GM19455 (cell line): ENCODE measurements at regions not wholly inside any gene's neighbourhood (a gene's known extent, or its start where the extent isn't known, plus 50 kb on each side); places are given as distances from the start of the nearest gene placed in this dataset.

Experiments used
- ATAC-seq: cut with Tn5 transposase; IDR thresholded peaks from one replicate; pipeline ENCODE4 v1.9.1; 2021; ENCODE audit not compliant: unreplicated experiment

GRCh38 chr1:106603616-106604015 is 452.9 kb upstream of the PRMT6 start:
- no peak for ATAC-seq

- ATAC-seq, result no peak
Observed at GRCh38 chr1:106608841-106609240, 447.6 kb upstream of the PRMT6 start.

DNA sequence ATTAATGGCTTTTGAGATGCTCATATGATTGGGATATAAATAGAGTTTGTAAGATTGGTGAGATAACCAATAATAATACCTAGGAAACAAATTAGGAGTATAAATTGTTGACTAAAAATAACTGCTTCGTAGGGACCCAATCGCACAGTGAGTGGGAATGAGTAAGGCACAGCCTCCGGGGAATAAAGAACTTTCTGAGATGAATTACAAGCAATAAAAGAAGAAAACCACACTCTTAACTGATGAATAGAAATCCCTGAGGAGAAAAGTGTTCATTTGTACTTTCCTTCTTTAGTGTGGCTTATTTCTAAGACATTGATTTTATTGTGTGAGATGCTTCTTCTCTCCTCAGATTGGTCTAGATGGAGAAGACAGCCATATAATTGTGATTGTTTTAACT is 443.4 kb upstream of the PRMT6 start:
- no peak for ATAC-seq

DNA sequence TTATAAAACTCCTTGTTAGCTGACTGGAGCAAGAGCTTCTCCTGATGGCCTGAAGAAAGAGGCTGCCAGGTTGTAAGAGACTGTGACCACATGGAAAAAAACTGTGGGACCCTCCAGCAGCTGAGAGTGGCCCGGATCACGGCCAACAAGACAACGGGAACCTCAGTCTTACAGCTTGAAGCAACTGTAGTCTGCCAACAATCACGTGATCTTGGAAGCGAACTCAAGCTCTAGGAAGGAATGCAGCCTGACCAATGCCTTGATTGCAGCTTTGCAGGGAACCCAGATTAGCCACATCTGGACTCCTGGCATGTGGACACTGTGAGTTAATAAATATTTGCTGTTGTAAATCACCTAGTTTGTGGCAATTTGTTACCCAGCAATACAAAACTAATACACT is 442.6 kb upstream of the PRMT6 start:
- no peak for ATAC-seq

DNA sequence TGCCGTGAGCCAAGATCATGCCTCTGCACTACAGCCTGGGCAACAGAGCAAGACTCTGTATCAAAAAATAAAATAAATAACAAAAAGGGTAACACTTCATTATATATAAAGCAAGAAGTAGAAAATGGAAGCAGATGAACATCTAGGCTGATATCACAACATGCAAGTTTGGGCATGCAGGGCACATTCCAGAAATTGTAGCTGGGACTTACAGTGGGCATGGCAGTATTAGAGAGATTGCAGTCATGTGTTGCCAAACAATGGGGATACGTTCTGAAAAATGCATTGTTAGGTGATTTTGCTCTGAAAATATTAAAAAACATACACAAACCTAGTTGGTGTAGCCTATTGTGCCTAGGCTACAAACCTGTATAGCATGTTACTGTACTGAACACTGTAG is 441.0 kb upstream of the PRMT6 start:
- ATAC-seq, result no peak

GRCh38 chr1:106619080-106619826 is 437.2 kb upstream of the PRMT6 start:
- no peak for ATAC-seq

- no peak for ATAC-seq
Observed at GRCh38 chr1:106619827-106620134, 436.7 kb upstream of the PRMT6 start.

DNA sequence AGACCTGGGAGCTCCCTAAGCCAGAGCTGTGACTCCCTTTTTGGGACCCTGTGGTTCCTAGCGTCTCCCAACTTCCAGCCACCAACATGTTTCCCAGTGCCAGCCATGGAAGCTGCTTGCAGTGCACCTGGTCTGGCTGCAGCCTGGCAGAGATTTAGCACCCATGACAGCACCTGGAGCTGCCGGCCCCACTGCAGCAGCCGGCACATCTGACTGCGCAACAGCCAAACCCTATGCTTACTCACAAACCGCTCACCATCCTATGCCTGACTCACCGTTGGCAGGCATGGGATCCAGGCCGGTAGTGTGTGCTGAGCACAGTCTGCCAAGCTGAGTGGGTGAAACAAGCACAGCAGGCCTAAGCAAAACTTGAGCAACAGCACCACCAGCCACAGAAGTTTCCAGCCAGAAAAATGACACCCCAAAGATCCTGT is 435.9 kb upstream of the PRMT6 start:
- no peak for ATAC-seq

DNA sequence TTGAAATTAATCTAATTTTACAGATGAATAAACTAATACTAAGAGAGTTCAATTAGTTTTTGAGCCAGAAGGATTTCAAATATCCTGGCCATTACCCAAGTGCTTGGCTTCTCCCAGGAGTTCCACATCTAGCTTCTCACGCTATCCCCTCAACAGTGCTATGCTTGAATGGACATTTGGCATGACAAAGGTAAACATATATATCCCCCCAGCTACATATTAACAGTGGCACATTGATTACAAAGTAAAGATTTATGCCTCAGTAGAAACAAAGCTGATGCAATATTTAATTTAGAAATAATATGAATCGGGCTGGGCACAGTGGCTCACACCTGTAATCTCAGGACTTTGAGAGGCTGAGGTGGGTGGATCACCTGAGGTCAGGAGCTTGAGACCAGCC is 434.6 kb upstream of the PRMT6 start:
- no peak for ATAC-seq

DNA sequence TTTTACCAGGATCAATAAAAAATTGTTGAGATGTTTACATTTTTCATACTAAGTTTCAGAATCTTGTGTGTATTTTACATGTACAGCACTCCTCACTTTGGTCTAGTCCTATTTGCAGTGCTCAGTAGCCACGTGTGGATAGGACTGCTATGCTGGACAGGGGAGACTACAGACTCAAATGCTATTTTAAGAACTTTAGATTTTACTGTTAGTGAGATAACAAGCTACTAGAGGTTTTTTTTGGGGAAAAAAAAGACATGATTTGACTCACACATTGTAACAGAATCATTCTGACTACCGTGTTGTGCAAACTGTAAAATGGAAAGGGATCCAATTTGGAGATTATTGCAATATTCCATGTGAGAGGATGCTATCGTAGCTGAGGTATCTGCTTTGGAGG is 418.9 kb upstream of the PRMT6 start:
- ATAC-seq, result no peak

GRCh38 chr1:106646261-106646784 is 410.2 kb upstream of the PRMT6 start:
- no peak for ATAC-seq

- ATAC-seq, result no peak
Observed at GRCh38 chr1:106646816-106647215, 409.7 kb upstream of the PRMT6 start.

GRCh38 chr1:106651028-106651762 is 405.3 kb upstream of the PRMT6 start:
- no peak for ATAC-seq

- ATAC-seq, result no peak
Observed at GRCh38 chr1:106659490-106660244, 396.8 kb upstream of the PRMT6 start.

GRCh38 chr1:106675558-106675957 is 380.9 kb upstream of the PRMT6 start:
- ATAC-seq, result no peak

DNA sequence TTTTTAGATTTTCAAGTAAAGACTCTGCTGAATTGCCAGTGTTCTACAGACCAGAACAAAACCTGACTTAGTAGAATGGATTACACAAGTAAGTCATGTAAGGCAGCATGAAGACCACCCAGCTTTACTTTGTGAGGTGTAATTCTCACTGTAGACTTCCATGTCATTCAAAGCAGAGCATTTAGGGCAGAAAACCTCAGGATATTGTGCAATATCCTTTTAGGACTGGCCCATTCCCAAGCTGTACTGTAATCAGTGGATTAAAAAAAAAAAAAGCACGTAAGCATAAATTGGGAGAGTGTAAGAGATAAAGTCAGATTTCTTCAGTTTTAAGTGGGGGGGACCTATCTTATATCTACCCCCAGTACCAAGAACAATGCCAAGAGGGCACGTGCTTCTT is 380.5 kb upstream of the PRMT6 start:
- ATAC-seq, result no peak

GRCh38 chr1:106677181-106677580 is 379.3 kb upstream of the PRMT6 start:
- no peak for ATAC-seq

DNA sequence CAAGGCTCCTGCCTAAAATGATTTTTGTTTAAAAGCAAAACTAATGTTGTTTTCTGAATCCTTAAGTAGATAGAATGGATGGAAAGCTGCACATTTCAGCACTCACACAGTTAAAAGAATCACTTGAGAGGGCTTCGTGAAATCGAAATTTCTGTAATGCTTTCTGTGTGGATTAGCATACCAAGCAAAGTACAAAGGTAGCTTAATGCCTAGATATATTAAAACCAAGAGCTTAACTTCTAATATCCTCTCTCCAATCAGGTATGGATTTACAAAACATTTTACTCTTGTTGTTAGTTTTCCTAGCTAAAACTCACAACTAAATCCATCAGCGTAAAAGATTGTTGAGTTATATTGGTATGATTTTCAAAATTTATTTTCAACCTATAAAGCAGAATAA is 378.8 kb upstream of the PRMT6 start:
- no peak for ATAC-seq

DNA sequence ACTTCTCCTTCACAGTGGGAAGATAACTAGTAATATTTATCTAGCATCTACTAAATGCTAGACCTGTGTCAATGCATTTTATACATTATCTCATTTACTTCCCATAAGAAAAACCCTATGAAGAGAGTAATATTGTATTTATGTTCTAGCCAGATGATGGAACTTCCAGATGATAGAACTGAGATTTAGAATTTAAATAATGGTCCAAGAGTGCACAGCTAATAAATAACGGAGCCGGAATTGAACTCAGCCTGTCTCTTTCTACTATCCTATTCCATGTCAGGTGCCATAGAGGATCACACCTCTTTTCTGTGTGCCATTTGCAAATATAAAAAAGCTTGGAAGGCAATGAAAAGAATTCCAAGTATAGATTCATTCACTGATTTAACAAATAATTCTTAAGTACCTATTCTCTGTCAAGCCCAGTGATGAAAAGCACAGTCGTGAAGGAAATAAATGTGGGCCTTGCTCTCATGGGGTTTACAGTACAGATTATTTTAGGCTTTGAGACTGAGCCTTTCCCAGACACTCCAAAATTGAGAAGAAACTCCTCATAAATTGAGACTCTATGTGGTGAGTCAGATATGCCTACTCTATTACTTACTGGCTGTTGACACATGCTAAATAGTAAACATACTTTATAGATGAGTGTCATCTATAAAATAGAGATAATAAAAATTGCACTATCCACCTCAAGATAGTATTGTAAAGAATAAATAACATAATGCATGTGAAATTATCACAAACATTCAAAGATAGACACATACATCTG is 378.0 kb upstream of the PRMT6 start:
- ATAC-seq, result no peak

GRCh38 chr1:106680216-106680615 is 376.3 kb upstream of the PRMT6 start:
- ATAC-seq, result no peak

DNA sequence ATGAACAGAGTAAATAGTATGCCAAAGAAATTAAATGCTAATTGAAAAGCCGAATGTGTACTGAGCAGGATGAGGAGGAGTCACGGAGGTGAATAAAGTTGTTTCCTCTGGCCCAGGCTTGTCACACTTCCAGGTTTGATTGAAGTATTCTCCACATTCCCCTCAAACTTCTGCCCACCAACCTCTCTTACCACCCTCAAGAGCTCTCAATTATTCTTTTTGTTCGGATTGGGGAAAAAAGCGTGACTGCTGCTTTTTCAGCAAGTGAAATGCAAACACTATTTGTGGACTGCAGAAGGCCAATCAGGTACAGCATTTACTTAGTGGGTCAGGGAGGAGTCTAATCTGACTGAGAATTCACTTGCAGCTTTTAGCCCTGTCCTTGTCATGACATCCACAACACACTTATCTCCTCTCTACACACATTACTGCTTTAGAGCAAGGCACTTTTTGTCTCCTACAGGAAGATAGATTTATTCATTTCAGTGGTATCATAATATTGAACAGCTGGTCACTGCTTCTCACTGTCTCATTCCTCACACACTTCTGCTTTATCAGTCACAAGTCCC is 375.6 kb upstream of the PRMT6 start:
- no peak for ATAC-seq
